SH-SY5Y (cell line): ENCODE measurements at regions not wholly inside any gene's neighbourhood (a gene's known extent, or its start where the extent isn't known, plus 50 kb on each side); places are given as distances from the start of the nearest gene placed in this dataset.

Experiments used
- GATA2 ChIP-seq: IDR thresholded peaks from 2 replicates; pipeline ENCODE4 v1.6.1; 2011; ENCODE audit warnings: mild to moderate bottlenecking, low read depth, low read length
- GATA3 ChIP-seq: IDR thresholded peaks from 2 replicates; pipeline ENCODE4 v1.6.1; 2011; ENCODE audit warnings: low read depth, mild to moderate bottlenecking, low read length, moderate library complexity

GRCh38 chr11:115920092-115920461 lies 415.9 kb upstream of the CADM1 start:
- TF ChIP-seq GATA2, result no peak
- no peak for TF ChIP-seq GATA3
